ENCODE measurements at regions not wholly inside any gene's neighbourhood (a gene's known extent, or its start where the extent isn't known, plus 50 kb on each side); places are given as distances from the start of the nearest gene placed in this dataset.

DNA sequence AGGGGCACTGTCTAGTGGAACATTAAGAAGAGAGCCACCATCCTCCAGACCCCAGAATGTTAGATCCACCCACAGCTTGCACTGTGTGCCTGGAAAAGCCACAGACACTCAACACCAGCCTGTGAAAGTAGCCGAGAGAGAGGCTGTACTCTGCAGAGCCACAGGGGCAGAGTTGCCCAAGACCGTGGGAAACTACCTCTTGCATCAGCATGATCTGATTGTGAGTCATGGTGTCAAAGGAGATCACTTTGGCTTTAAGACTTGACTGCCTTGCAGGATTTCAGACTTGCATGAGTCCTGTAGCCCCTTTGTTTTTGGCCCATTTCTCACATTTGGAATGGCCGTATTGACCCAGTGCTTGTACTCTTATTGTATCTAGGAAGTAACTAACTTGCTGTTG is 115.9 kb upstream of the CCDC179 start:
- H3K9me3 ChIP-seq = no peaks in the 10 kb centered on the region
- H3K4me3 ChIP-seq = no peak overlapping the region
- TF ChIP-seq, protein P1, sequence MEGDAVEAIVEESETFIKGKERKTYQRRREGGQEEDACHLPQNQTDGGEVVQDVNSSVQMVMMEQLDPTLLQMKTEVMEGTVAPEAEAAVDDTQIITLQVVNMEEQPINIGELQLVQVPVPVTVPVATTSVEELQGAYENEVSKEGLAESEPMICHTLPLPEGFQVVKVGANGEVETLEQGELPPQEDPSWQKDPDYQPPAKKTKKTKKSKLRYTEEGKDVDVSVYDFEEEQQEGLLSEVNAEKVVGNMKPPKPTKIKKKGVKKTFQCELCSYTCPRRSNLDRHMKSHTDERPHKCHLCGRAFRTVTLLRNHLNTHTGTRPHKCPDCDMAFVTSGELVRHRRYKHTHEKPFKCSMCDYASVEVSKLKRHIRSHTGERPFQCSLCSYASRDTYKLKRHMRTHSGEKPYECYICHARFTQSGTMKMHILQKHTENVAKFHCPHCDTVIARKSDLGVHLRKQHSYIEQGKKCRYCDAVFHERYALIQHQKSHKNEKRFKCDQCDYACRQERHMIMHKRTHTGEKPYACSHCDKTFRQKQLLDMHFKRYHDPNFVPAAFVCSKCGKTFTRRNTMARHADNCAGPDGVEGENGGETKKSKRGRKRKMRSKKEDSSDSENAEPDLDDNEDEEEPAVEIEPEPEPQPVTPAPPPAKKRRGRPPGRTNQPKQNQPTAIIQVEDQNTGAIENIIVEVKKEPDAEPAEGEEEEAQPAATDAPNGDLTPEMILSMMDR (IDR thresholded peaks at IDR 0.05) = no peak
- ATAC-seq (no peak), DNase-seq (no peak)
- no peaks in the 10 kb centered on the region for H3K27me3 ChIP-seq (ENCODE audit: low read depth)
- H3K36me3 ChIP-seq = no peaks in the 10 kb centered on the region
- H3K4me1 ChIP-seq = no peaks in the 10 kb centered on the region
- H3K27ac ChIP-seq = no peak overlapping the region
- intact Hi-C loops (cut with DNase I) = no loop called here

DNA sequence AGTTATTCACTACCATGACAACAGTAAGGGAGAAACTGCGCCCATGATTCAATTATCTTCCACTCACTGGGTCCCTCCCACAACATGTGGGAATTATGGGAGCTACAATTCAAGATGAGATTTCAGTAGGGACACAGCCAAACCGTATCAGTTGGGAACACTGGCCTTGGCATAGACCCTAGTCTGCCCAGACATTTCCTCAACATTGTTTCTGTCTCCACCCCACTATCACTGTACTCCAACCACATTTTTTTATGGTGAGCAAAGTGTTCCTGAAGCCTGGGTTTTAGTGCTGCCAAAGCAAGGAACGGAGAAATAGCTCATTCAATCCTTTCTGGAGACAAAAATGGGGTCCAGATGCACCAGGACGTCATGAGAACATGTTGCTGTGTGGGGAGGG is 122.6 kb upstream of the CCDC179 start:
- no peak overlapping the region for H3K4me3 ChIP-seq
- DNase-seq (no peak), ATAC-seq (no peak)
- no peaks in the 10 kb centered on the region for H3K4me1 ChIP-seq
- H3K27ac ChIP-seq = no peak overlapping the region
- TF ChIP-seq, protein P1 (IDR thresholded peaks at IDR 0.05) = no peak
- no peaks in the 10 kb centered on the region for H3K36me3 ChIP-seq
- no peaks in the 10 kb centered on the region for H3K9me3 ChIP-seq
- H3K27me3 ChIP-seq (ENCODE audit: low read depth) = no peaks in the 10 kb centered on the region
- intact Hi-C loops (cut with DNase I) = no loop called here

DNA sequence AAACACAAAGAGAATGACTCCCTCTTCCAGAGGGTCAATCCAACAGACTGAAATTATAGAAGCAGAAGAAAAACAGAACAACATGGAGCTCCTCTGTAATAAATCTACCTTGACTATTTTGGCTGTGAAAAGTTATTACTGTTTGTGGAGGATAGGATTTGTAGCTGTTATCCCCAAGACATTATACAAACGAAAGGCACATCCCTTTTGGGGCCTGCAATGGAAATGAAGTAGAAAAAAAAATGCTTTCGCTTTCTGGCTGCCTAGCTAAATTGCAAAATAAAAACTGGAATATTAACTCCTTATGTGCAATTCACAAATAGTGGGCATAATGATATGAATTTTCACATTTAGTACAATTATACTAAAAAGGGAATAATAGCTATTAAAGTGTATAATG is 123.8 kb upstream of the CCDC179 start:
- Histone ChIP-seq H3K4me1 (no peaks in the 10 kb centered on the region), H3K27me3 (ENCODE audit: low read depth) (no peaks in the 10 kb centered on the region), H3K4me3 (no peak overlapping the region), H3K27ac (no peak overlapping the region), H3K36me3 (no peaks in the 10 kb centered on the region), H3K9me3 (no peaks in the 10 kb centered on the region)
- no peak for DNase-seq
- TF ChIP-seq, protein P1 (IDR thresholded peaks at IDR 0.05) = no peak
- no peak for ATAC-seq
- intact Hi-C loops (cut with DNase I) = no loop called here

DNA sequence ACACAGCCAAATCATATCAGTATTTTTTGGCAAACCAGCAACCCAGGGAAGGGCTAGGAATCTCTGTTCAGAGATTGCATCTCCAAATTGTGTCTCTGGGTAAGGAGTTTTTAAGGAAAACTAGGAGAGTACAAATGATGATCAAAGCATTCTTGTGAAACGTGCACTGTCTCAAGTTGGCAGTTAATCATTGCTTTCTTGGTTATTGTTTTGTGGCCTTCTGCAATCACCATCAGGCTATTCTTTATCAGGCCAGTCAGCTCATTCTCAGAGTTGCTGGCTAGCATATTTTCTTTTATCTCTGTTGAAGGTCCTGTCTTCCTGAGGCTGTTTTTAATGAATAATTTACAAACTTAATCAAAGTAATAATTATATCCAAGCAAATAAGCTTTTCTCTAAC is 129.1 kb upstream of the CCDC179 start:
- TF ChIP-seq, protein P1 (IDR thresholded peaks at IDR 0.05) = no peak
- H3K27ac ChIP-seq = no peak overlapping the region
- peaks cover 12% of the 10 kb centered on the region for H3K9me3 ChIP-seq
- DNase-seq (no peak), ATAC-seq (no peak)
- intact Hi-C loops (cut with DNase I) = no loop called here
- H3K36me3 ChIP-seq = no peaks in the 10 kb centered on the region
- H3K4me1 ChIP-seq = no peaks in the 10 kb centered on the region
- H3K4me3 ChIP-seq = no peak overlapping the region
- no peaks in the 10 kb centered on the region for H3K27me3 ChIP-seq (ENCODE audit: low read depth)

DNA sequence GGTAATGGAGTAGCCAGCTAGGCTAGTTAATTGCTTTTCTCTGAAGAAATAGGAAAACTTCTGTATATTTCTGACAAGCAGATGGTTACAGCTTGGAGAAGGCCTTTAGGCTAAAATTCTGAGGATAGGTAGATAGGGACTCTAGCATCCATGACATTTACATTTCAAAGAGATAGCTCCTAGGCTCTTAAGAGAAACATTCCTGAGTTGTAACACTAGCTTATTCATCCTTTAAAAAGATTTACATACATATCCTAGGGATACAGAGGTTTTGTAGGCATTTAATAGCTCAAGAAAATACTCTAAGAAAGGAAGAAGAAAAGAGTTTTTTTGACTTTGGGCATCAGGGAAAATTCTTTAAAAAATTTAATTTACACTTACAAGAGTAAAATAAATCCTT is 130.9 kb upstream of the CCDC179 start:
- Histone ChIP-seq H3K27me3 (ENCODE audit: low read depth) (no peaks in the 10 kb centered on the region), H3K9me3 (peaks cover 12% of the 10 kb centered on the region), H3K4me1 (no peaks in the 10 kb centered on the region), H3K27ac (no peak overlapping the region), H3K36me3 (no peaks in the 10 kb centered on the region), H3K4me3 (no peak overlapping the region)
- ATAC-seq (no peak), DNase-seq (no peak)
- intact Hi-C loops (cut with DNase I) = no loop called here
- TF ChIP-seq, protein P1 (IDR thresholded peaks at IDR 0.05) = no peak

DNA sequence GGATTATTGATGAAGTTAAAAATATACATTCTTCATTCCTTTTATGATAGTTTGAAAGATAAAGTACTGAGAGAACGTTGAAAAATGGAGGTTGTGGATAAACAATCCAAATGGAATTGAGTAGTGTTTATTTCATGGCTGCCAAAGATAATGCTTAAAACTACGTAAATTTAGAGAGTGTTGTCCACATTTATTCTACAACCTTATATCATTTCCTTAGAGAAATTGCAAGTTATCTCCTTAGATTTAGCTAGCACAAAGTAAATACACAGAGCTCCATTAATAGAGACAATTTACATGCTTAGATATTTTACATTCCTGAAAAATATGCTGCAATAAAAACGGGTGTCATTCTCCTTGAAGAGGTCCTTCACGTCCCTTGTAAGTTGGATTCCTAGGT is 146.5 kb upstream of the CCDC179 start:
- no peak for DNase-seq
- H3K36me3 ChIP-seq = no peaks in the 10 kb centered on the region
- no peaks in the 10 kb centered on the region for H3K27me3 ChIP-seq (ENCODE audit: low read depth)
- intact Hi-C loops (cut with DNase I) = no loop called here
- peaks cover 14% of the 10 kb centered on the region for H3K9me3 ChIP-seq
- H3K4me1 ChIP-seq = no peaks in the 10 kb centered on the region
- ATAC-seq = no peak
- no peak overlapping the region for H3K27ac ChIP-seq
- H3K4me3 ChIP-seq = no peak overlapping the region
- TF ChIP-seq, protein P1 (IDR thresholded peaks at IDR 0.05) = no peak

Data from lower lobe of right lung (tissue), 2 donors.